NCI-H226 (cell line): ENCODE measurements at regions not wholly inside any gene's neighbourhood (a gene's known extent, or its start where the extent isn't known, plus 50 kb on each side); places are given as distances from the start of the nearest gene placed in this dataset.
"Not testable (repeated sequence)": the region's sequence is repeated elsewhere in the genome, so short reads cannot be mapped to it uniquely, and the experiment has no call there.

ENCODE experiments used
- DNase-seq: peaks from one replicate; pipeline ENCODE4 v3.0.0-alpha.2; 2015

- no peak for DNase-seq
Observed at GRCh38 chr2:150261691-150262090, 225.8 kb downstream of the RND3 start.

GRCh38 chr2:150260636-150261035, 226.8 kb downstream of the RND3 start:
- DNase-seq = no peak

DNA sequence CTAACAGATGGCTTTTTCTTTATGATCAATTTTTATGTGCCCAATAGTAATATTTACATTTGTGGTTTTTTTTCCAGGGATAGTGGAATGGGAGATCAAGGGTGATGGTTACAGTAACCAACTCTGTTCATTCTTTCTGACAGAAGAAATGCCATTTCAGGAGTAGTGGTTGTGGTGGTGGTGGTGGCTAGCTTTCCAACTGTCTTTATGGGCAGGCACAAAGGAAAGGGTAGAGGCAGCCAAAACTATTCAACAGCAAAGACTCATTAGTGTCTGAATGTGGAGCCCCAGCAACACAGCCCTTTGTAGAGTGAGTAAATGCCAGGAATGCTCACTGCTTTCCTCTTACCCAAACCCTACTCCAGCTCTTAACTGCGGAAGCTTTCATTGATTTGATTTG, 227.7 kb downstream of the RND3 start:
- no peak for DNase-seq

DNA sequence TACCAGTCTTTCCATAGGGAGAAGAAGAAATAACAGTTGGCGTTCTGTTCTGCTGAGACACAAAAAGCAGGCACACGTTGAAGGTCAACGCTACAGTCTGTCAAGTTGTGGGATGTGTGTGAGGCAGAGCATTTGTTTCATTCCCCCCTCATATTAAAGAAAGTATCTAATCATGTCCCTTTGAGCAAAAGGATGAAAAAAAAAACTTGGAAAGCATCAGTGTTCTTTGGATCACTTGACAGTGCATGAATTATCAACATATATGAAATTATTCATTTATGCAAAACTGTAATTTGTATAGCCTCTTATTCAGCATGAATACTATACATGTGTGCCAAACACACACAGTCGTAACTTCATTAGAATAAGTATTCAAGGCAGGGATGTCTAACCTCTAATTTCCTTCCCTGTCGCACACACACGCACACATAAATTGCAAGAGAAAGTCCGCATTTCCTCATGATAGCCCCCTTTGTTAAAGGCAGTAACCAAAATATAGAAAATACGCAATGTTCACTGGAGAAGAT, 228.6 kb downstream of the RND3 start:
- DNase-seq = no peak

- DNase-seq = no peak
Observed at GRCh38 chr2:150256736-150257135, 230.7 kb downstream of the RND3 start.

DNA sequence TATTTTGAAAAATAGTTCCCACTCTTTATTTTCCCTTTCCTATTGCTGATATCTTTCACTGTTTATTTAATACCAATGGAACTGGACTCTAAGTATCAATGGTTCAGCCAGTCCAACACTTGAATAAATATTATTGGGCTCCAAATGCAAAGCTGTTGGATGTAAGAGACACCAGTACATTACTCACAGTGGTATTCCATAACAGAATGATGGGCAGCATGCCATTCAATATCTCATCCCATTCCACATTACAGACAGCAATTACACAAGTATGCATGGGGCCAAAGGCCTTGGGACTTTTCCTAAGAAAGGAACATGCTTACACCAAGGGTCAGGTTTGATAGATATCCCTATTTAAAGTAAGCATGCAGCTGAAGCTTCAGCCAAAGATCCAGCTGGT, 231.9 kb downstream of the RND3 start:
- DNase-seq = peak; percentile 66

GRCh38 chr2:150249735-150250134, 237.7 kb downstream of the RND3 start:
- DNase-seq = not testable (repeated sequence)

- no peak for DNase-seq
Observed at GRCh38 chr2:150247481-150247880, 240.0 kb downstream of the RND3 start.

- no peak for DNase-seq
Observed at GRCh38 chr2:150234787-150235446, 252.6 kb downstream of the RND3 start.

- DNase-seq = no peak
Observed at GRCh38 chr2:150232871-150233270, 254.6 kb downstream of the RND3 start.

DNA sequence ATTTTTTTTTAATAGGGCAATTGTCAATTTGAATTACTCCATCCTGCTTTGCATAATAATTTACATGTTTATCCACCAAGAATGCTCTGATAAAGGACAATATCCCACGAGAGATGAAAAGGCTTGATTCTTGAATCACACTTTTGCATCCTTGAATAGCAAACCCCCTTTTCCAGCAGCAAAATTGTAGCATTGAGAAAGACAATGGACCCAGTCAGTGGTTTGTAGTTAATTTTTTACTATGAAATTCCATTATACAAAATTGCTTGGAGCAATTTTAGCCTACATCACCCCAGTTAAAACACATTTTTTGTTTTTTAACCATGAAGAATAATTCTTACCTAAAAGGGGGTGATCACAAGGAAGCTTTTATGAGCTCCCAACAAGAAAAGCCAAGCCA, 255.1 kb downstream of the RND3 start:
- DNase-seq = no peak

GRCh38 chr2:150230616-150231015, 256.9 kb downstream of the RND3 start:
- no peak for DNase-seq

DNA sequence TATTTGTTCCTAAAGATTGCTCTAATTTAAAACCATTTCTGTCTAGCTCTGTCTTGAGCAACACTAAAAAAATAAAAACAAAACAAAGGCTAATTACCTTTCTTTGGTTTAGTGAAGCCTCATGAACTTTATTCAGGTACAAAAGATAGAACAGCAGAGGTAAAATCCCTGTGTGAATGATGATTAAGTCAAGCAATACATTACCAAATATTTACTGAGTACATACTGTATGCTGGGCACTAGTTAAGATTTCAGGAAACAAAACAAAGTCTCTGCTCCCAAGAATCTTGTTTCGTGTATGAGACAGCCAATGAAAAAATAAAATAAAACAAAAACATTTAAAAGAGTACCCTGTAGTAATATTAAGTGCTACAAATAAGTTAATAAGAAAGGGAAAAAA, 257.5 kb downstream of the RND3 start:
- no peak for DNase-seq

GRCh38 chr2:150228936-150229335, 258.5 kb downstream of the RND3 start:
- no peak for DNase-seq

GRCh38 chr2:150225030-150225429, 262.4 kb downstream of the RND3 start:
- no peak for DNase-seq

GRCh38 chr2:150224321-150224720, 263.1 kb downstream of the RND3 start:
- DNase-seq = no peak

- DNase-seq = no peak
Observed at GRCh38 chr2:150222942-150223341, 264.5 kb downstream of the RND3 start.

DNA sequence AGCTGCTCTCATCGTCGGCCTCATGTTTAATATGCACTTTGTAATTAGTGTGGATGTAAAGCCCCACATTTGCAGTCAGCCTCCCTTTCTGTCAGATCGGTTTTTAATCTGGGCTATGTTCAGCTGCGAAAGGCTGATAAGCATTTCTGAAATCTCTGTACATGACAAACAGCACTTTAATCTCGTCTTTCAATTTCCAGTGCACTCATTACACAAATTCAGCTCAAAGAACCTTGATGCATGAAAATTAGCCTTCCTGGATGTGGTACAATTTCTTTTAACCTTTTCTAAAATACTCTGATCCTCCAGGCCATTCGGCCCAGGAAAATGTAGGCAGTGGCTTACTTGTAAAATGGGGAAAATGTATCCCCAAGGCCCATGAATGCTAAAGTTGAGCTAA, 265.1 kb downstream of the RND3 start:
- no peak for DNase-seq

DNA sequence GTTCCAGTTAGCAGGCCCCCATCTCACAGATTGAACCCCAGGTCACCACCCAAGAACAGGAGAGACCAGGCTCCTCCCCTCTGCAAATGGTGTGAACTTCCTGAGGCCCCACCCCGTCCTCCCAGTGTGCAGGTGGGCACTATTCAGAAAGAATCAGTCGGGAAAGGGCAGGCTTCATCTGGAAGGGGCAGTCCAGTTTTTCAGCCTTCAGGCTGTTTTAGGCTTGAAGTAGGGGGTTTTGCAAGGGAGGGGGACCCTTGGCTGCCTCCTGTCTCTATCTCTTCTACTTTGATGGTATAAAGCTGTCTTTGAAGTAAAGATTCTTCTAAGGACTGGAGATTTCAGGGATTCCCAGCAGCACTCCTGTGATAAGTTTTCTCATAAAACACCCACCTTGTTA, 267.6 kb downstream of the RND3 start:
- DNase-seq = no peak

DNA sequence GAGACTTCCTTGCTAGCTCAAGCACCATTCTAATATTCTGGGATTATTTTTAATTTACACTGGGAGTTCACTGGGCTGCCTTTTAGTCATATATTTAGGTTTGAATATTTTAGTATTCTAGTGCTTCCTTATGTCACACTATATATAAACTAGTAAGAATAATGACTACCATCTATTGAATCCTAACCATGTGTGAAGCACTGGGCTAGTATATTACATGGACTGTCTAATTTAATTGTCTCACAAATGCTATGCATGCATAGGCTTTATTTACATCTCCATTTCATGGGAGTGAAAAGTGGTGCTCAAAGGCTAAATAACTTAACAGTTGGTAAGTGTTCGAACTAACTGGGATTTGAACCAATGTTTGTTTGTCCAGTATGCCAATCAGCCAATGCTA, 272.4 kb downstream of the RND3 start:
- no peak for DNase-seq

DNA sequence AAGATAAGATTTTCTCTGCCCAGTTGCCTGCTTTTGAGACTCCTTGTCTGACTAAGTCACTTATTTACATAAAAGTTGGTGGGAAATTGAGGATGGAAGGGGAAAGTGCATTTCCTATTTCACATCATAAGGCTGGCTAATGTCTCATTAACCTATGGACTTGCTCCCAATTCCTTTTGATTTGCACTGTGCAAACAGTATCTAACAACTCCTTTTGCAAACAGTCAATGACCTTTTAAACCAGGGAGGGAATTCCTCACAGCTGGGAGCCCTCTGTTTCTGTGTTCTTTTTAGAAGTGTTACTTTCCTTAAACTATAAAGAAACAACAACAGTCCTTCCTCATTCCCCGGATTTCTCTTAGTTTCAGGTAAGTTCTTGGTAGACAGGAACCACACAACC, 272.8 kb downstream of the RND3 start:
- no peak for DNase-seq

GRCh38 chr2:150212722-150213171, 274.7 kb downstream of the RND3 start:
- DNase-seq = no peak

- peak; percentile 72 for DNase-seq
Observed at GRCh38 chr2:150211164-150211631, 276.3 kb downstream of the RND3 start.

DNA sequence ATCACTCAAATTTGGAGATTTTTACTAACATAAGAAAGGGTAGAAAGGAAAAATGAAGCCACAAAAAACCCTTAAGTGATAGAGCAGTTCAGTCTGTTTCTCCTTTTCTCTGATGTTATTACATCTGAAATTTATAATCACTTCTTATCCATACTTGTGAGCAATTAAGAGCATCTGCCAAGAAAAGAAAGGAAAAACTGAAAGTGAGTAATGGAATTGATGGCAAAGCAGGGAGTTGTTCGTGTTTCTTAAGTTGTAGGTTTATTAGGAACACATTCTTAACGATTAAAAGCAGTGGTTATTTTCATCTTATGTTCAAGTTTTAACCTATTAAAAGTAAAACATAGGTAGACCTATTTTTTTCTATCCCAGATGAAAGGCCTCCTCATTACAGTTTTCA, 277.7 kb downstream of the RND3 start:
- DNase-seq = no peak

GRCh38 chr2:150208689-150209088, 278.8 kb downstream of the RND3 start:
- DNase-seq = no peak
